ENCODE measurements at regions not wholly inside any gene's neighbourhood (a gene's known extent, or its start where the extent isn't known, plus 50 kb on each side); places are given as distances from the start of the nearest gene placed in this dataset.

DNA sequence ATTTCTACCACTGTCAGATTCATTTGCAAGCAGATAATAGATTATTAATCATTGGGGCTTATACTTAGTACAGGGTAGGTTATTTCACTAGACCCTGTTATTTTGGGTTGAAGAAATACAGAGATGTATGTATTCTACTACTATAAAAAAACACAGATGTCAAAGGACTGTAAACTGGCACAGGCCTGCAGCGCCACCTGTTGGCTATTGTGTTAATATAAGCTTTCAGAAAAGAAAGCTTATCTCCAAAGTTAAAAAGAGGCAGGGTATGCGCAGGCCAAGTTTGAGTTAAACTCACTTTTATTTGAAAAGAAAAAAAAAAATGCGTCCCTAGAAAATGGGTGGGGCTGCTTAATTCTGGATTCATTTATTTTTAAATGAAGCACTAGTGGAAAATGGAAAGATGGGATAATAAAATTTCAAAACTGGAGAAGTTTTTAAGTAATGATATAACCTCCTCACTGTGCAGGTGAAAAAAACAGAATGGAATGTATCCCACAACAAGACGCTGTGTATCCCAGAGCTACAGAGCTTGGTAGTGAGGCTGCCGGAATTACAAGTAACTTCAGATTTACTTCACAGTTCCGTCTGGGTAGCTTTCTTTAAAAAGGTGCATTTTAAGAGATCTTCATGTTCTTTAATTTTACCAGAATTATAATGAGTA, 407.2 kb upstream of the TGFBR2 start:
- TF ChIP-seq BHLHE40 (IDR thresholded peaks at IDR 0.05; ENCODE audit: low read depth, low read length), result no peak
- TF ChIP-seq, protein P1, sequence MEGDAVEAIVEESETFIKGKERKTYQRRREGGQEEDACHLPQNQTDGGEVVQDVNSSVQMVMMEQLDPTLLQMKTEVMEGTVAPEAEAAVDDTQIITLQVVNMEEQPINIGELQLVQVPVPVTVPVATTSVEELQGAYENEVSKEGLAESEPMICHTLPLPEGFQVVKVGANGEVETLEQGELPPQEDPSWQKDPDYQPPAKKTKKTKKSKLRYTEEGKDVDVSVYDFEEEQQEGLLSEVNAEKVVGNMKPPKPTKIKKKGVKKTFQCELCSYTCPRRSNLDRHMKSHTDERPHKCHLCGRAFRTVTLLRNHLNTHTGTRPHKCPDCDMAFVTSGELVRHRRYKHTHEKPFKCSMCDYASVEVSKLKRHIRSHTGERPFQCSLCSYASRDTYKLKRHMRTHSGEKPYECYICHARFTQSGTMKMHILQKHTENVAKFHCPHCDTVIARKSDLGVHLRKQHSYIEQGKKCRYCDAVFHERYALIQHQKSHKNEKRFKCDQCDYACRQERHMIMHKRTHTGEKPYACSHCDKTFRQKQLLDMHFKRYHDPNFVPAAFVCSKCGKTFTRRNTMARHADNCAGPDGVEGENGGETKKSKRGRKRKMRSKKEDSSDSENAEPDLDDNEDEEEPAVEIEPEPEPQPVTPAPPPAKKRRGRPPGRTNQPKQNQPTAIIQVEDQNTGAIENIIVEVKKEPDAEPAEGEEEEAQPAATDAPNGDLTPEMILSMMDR (conservative IDR thresholded peaks at IDR 0.05; ENCODE audit: low read depth, low read length), result peak; percentile 84
- no peak for TF ChIP-seq POLR2A (IDR thresholded peaks at IDR 0.05; ENCODE audit: low read depth, low read length)
- no peak for TF ChIP-seq RFX5 (IDR thresholded peaks at IDR 0.05; ENCODE audit: low read depth, low read length)
- TF ChIP-seq MAFK (IDR thresholded peaks at IDR 0.05; ENCODE audit: low read depth, low read length), result no peak
- TF ChIP-seq RAD21 (IDR thresholded peaks at IDR 0.05; ENCODE audit: low read length), result peak; percentile 83
- TF ChIP-seq, protein P2, sequence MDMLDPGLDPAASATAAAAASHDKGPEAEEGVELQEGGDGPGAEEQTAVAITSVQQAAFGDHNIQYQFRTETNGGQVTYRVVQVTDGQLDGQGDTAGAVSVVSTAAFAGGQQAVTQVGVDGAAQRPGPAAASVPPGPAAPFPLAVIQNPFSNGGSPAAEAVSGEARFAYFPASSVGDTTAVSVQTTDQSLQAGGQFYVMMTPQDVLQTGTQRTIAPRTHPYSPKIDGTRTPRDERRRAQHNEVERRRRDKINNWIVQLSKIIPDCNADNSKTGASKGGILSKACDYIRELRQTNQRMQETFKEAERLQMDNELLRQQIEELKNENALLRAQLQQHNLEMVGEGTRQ (IDR thresholded peaks at IDR 0.05; ENCODE audit: low read depth, low read length), result no peak

All from IMR-90 (cell line).